Inflammatory macrophage treated with lipopolysaccharide for 1 hour (primary cell): ENCODE measurements at regions not wholly inside any gene's neighbourhood (a gene's known extent, or its start where the extent isn't known, plus 50 kb on each side); places are given as distances from the start of the nearest gene placed in this dataset.
"Not testable (repeated sequence)": the region's sequence is repeated elsewhere in the genome, so short reads cannot be mapped to it uniquely, and the experiment has no call there.

Experiments used
- DNase-seq, 2 donors: peaks; one replicate each; pipeline ENCODE4 v3.0.0-alpha.2; 2020 to 2022

DNA sequence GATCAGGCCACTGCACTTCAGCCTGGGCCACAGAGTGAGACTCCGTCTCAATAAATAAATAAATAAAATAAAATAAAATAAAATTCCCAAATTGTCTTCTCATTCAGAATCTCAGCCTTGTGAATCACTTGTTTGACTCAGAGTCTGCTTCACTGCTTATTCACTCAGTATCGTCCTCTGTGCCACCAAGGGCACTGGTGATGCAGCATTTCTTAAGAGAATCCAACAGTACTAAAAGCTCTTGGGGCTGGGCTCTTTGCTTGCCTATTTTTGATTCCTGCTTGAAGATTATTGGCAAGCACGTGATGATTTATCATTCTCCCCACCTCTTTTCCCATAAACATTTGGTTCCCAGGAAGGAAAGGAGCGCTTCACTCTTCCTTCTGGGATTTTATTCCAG lies 54.8 kb upstream of the HMGB1 start:
- no peak for DNase-seq

DNA sequence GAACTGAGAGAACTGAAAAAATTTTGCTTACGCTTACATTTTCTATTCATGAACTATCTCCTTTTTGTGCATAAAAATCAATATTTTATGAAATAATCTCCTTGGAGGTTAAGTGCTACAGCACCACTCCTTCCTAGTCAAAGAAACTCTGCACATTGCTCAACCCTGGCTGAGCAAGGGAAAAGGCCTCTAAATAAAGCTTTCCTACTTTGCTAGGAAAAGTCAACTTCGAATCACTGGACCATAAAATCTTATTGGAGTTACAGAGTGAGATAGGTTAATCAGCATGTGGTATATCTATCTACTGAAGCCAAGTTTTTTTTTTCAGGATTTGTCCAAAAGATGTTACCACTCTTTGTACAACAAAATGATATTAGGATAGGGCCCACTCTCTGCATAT lies 57.5 kb upstream of the HMGB1 start:
- DNase-seq = no peak

DNA sequence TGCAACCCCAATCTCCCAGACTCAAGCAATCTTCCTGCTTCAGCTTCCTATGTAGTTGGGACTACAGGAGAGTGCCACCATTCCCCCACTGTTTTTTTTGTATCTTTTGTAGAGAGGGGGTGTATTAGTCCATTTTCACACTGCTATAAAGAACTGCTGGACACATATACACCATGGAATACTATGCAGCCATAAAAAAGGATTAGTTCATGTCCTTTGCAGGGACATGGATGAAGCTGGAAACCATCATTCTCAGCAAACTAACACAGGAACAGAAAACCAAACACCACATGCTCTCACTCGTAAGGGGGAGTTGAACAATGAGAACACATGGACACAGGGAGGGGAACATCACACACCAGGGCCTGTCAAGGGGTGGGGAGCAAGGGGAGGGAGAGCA lies 58.1 kb upstream of the HMGB1 start:
- not testable (repeated sequence) for DNase-seq

DNA sequence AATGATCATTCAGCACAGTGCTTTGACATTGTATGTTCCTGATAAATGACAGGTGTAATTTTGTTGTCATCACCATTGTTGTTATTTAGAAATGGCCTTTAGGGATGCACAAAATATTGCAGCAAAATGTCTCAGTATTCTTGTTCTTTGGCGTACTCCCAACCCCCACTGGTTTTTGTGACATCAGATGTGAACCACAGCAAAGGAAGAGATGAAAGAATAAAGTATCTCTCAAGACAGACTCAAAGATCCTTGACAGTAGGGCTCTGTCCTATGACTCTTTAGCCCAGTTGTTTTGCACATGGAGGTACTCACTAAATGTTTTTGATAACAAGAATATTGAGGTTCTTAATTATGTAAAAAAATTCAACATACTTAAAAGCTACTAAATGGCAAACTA lies 59.5 kb upstream of the HMGB1 start:
- not testable (repeated sequence) for DNase-seq

DNA sequence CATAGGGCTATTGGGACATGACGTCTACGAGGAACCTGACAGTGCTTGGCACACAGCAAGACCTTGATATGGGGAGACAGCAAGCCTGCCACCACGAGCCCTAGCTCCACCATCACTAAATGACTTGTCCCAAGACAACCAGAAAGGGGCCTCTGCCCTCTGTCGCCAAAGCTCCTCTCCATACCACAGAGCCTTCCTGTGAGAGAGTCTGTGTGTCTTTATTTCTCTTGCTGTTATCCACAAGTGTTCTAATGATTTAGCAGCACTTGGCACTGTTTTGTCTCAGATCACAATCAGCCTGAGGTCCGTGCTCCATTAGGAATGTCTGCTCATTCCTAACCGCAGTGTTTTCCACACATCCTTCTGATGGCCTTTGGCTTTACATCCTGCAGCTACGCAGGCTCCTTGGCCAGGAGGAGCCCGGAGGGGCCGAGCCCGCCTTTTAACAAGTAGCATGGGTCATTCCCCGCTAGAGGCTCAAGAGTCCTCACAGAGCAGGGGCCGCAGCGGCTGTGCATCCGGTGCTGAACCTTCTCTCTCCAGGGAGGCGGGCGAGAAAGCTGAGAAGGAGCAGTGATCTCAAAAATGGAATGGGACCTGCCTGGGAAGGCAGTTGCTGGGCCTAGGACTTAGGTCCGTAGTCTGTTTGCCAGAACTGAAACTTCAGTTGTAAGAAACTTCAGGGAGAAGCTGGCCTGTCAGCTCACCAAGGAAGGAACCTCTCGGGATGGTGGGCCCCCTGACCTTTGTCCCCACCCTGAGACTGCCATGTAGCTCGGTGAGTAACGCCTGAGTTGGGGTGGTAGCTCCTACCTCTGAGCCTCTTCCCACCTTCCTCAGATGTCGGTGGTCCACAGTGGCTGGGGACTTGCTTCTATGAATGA lies 61.1 kb upstream of the HMGB1 start:
- DNase-seq = no peak

DNA sequence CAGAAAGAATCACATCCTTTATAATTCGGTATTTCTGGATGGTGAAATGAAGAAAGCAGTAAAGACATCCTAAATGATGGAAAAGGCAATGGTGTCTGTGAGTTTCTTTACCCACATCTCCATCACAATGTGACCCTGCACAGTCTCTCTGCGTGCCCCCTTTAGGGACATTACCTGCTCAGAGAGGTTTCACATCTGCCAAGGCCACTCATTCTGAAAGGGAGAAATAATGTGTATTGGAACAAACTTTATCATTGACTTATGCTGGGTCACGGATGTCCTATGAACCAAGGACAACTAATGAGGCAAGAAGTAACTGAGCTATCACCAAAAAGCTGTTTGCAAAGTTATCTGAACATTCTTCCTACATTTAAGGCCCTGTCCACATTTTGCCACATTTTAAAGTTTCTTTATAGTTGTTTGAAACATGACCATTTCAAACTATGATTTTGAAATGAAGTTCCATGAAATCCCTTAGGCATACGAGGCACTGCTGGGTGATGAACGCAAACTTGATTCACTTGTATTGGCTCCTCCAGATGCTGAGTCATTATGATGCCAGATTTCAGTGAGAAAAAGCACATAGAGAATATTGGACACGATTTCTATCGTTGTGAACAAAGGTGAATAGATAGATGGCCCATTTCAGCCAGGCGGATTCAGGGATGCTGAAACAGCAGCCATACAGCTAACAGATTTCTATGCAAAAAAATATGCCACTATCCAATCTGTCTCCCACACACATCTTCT lies 63.5 kb upstream of the HMGB1 start:
- DNase-seq = no peak

DNA sequence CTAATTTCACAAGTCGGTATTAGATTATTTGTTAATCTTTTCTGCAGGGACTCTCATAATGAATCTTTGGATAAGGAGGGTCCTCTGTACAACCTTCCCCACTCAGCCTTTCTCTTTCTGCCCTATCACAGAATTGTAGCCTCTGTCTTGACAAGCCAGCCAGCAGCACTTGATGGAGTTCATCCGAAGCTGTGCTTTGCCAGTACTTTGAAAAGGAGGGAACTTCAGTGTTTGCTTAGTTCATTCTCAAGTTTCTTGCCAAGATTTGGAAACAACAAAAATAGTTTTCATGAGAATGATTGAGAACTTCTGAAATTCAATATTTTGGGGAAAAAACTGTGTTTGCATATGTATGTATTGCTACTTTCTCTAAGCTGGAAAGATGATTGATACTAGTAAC lies 69.3 kb upstream of the HMGB1 start:
- no peak for DNase-seq

DNA sequence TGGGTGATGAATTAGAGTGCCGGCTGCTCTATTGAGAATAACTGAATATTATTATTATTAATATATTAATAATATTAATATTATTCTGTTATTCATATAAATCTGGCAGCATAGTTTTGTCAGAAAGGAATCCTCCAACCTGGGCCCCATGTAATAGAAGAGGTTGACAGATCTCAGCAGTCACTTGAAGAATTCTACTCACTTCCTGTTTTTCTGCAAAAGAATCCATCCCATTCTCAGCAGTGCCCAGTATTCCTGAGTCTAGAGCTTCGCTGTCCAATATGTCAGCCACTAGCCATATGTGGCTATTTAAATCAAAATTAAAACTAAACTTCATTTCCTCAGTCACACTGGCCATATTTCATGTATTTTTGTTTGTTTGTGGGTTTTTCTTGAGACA lies 72.4 kb upstream of the USPL1 start:
- no peak for DNase-seq

DNA sequence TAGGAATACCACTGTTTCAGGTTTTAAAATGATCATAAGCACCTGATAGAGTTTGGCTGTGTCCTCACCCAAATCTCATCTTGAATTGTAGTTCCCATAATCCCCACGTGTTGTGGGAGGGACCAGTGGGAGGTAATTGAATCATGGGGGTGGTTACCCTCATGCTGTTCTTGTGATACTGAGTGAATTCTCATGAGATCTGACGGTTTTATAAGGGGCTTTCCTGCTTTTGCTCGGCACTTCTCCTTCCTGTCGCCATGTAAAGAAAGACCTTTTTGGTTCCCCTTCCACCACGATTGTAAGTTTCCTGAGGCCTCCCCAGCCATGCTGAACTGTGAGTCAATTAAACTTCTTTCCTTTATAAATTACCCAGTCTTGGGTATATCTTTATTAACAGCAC lies 69.7 kb upstream of the USPL1 start:
- peak; percentile 30 to 73 for DNase-seq

DNA sequence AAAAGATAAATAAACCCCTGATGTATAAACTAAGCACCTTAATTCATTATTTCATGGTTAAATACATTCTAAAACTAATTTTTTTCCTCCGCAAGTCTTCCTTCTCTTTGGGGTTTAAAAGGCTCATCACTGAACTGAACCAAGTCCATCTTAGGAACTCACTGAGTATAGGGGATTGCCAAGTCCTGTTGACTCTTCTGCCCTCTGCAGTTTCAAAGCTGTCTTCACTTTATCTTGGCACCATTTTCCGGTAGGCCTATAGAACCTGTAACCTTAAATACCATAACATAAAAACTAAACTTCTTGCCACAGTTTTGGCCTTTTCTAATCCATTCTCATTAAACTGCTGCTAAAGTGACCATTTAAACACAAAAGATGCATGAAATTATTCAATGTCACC lies 66.5 kb upstream of the USPL1 start:
- DNase-seq = peak in 1 of 2 donors; percentile 27

DNA sequence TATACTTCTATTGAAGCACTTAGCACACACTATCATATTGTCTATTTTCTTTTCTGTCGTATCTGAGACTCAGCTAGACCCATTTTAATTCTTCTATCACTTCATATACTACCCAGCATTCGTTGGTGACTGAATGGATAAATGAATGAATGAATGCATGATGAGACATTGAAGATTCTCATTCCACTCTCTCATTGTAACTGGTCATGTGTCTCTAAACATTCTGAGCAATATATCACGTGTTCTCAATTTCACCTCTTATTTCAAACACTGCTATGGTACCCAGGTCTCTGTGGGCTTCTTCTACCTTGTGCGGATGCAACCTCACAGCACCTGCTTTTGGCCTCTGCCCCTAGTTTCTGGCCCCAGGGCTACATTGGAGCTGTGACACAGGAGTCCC lies 65.2 kb upstream of the USPL1 start:
- no peak for DNase-seq

DNA sequence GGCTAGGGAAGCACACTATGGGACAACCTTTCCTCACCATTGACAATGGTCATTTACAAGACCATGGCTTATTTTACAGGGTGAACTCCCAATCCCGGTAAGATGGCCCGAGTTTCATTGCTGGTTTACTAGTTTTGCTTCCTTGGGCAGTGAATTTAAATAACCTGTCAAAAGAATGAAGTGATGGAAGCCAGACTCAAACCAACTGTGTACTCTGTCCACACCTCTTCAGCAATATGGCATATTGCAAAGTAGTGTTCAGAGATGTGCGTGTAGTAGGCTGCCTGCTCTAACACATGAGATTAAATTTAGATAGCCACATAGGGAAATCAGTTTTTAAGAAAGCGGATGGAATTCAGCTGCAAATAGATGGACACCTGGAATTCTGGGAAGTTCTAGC lies 58.4 kb upstream of the USPL1 start:
- no peak for DNase-seq

DNA sequence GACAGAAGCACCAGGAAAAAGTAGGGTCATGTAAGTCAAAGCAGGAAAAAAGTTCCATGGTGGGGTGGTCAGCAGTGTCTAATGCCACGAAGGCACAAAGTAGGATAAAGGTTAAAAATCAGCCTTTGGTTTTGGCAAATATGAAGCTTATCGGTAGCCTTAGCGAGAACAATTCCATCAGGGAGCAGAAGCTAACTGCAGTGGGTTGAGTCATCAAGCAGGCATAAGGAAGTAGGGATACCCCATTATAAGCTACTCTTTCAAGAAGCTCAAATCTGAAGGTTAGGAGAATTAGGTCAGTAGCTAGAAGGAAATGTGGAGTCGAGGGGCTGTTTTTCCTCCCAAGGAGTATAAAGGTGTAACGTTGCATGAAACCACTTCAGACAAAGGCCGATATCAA lies 57.5 kb upstream of the USPL1 start:
- no peak for DNase-seq

DNA sequence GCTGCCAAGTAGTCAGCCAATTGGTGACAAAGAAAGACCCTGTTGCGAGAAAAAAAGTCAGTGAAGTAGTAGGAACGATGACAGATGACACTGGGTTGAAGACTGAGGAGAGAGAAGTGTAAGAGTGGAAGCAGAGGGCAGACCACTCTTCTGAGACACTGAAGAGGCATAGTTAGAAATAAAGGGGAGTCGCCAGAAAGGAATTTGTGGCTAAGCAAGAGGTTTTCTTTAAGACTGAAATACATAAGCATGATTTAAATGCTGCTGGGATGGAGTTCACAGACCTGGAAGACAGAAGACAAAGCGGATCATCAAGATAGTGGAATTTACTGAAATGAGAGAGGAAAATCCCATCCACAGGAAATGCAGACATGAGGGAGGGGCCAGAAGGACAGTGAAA lies 56.2 kb upstream of the USPL1 start:
- DNase-seq = no peak

DNA sequence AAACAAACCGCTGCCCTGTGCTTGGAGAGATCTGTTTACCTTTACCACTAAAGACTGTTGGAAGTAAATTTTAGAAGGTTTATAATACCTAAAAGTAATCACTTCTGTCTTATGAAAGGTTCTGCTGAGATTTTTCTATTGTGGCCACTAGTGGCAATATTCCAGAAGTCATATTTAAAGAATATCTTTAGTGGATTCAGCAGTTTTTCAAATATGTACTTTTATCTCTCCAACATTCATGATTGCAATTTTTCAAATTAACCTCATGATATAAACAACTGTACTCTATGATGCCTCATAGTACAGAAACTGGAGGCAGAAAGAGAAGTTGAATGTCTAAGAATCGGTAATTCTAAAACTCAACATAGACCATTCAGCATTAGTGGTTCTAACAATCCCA lies 53.2 kb upstream of the USPL1 start:
- no peak for DNase-seq

DNA sequence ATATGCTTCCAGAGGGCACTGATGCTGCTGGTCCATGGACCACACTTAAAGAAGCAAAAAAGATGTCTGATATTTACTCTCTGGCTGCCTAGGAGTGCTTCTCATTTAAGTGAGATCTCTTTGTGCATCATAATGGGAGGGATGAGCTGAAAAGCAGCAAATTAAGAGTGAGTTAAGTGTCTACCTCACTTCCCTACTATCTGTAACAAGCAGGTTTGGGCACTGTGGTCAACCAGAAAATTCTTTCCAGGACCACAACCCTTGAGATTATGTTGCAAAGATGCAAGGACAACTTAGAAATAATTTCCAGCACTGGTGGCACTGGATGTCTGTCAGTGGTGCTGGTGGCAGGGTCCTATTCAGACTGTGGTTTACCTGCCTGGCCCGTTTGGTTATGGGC lies 52.1 kb upstream of the USPL1 start:
- DNase-seq = no peak

DNA sequence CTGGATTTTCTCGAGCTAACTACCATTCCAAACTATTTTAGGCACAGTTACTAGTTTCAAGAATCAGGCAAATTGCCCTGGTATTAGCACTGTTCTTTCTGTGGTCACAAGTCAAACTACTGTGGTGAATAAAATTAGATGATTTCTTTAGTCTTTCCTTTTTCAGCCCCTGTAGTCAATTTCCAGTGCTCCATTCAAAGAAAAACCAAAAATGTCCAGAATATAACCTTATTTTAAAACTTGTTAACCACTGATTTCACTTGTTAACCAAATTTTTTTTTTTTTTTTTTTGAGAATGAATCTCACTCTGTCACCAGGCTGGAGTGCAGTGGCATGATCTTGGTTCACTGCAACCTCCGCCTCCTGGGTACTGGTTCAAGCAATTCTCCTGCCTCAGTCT lies 50.6 kb upstream of the USPL1 start:
- no peak for DNase-seq
